Endodermal cell (in vitro differentiated cells): ENCODE measurements at regions not wholly inside any gene's neighbourhood (a gene's known extent, or its start where the extent isn't known, plus 50 kb on each side); places are given as distances from the start of the nearest gene placed in this dataset.

ENCODE experiments used
- DNase-seq: peaks from one replicate; pipeline ENCODE4 v3.0.0-alpha.2; 2017
- H3K27ac ChIP-seq: 2 replicates; pipeline ENCODE4 v1.5.1; 2013; ENCODE audit warnings: mild to moderate bottlenecking, low read depth, low read length, moderate library complexity
- H3K27me3 ChIP-seq: 2 replicates; pipeline ENCODE4 v1.6.1; 2013; ENCODE audit warnings: mild to moderate bottlenecking, low read length, moderate library complexity; ENCODE audit not compliant: insufficient read depth, control insufficient read depth, poor library complexity, severe bottlenecking
- H3K36me3 ChIP-seq: 2 replicates; pipeline ENCODE4 v1.7.0; 2013; ENCODE audit warnings: mild to moderate bottlenecking, low read length, moderate library complexity; ENCODE audit not compliant: control insufficient read depth, insufficient read depth
- H3K4me1 ChIP-seq: one replicate; pipeline ENCODE4 v1.7.0; 2013; ENCODE audit warnings: low read length; ENCODE audit not compliant: control insufficient read depth, insufficient read depth
- H3K4me3 ChIP-seq: 2 replicates; pipeline ENCODE4 v1.5.1; 2013; ENCODE audit warnings: mild to moderate bottlenecking, low read length, moderate library complexity
- H3K9ac ChIP-seq: 2 replicates; pipeline ENCODE4 v1.6.1; 2013; ENCODE audit warnings: mild to moderate bottlenecking, low read length, moderate library complexity; ENCODE audit not compliant: poor library complexity, severe bottlenecking; ENCODE audit errors: extremely low read depth
- H3K9me3 ChIP-seq: 2 replicates; pipeline ENCODE4 v1.6.1; 2013; ENCODE audit warnings: mild to moderate bottlenecking, low read length, moderate library complexity; ENCODE audit not compliant: control insufficient read depth
- H3K27ac Mint-ChIP-seq: 2 replicates; pipeline ENCODE4 v1.8.0; 2020; ENCODE audit warnings: mixed read lengths
- H3K27me3 Mint-ChIP-seq: 2 replicates; pipeline ENCODE4 v1.8.0; 2021; ENCODE audit warnings: mild to moderate bottlenecking, mixed read lengths; ENCODE audit not compliant: insufficient read depth
- H3K36me3 Mint-ChIP-seq: 2 replicates; pipeline ENCODE4 v1.8.0; 2020; ENCODE audit warnings: low read depth, mixed read lengths
- H3K4me1 Mint-ChIP-seq: 2 replicates; pipeline ENCODE4 v1.8.0; 2020; ENCODE audit warnings: mixed read lengths
- H3K4me3 Mint-ChIP-seq: 2 replicates; pipeline ENCODE4 v1.8.0; 2020; ENCODE audit warnings: mild to moderate bottlenecking, moderate library complexity, mixed read lengths
- H3K9me3 Mint-ChIP-seq: 2 replicates; pipeline ENCODE4 v1.8.0; 2020; ENCODE audit warnings: mild to moderate bottlenecking, mixed read lengths
- WGBS, 2 experiments: methylation state at CpG; one replicate each; pipeline versions ENCODE4 v1.1.5 to v1.1.7; 2013; ENCODE audit warnings: missing lambda C conversion rate in 2 of 2, mixed read lengths in 1 of 2; ENCODE audit not compliant: insufficient coverage in 1 of 2, insufficient read length in 1 of 2; 5-methylcytosine and 5-hydroxymethylcytosine counted together
- TF ChIP-seq, protein P1 (sequence below): fragments of 200-600 bp; sonication (generic); conservative IDR thresholded peaks from 2 replicates; pipeline ENCODE4 v1.5.0; 2021; ENCODE audit warnings: antibody characterized with exemption, mild to moderate bottlenecking

DNA sequence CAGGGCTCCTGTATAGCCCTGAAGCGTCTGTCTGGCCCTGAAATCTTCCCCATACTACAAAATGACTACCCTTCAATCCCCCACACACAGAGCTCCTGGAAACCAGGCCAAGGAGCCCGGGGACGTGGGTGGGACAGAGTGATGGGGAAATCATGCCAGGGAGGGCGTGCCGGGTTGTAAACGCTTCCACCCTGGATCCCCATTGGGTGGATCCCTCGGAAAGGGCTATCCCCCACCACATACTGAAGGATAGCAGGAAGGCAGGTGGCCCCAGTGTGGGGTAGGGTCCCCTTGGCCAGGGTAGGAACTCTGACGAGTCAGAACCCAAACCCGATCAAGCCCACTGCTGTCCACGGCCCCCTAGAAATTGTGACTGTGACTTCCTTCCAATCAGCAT is 91.7 kb downstream of the INHBB start:
- H3K27ac ChIP-seq: no peak overlapping the region
- Mint-ChIP-seq H3K36me3 (no peaks in the 10 kb centered on the region), H3K27me3 (peaks cover 53% of the 10 kb centered on the region), H3K4me1 (peaks cover 2% of the 10 kb centered on the region), H3K9me3 (no peaks in the 10 kb centered on the region), H3K27ac (no peak overlapping the region), H3K4me3 (no peak overlapping the region)
- H3K9me3 ChIP-seq: no peaks in the 10 kb centered on the region
- H3K36me3 ChIP-seq: no peaks in the 10 kb centered on the region
- H3K4me3 ChIP-seq: no peak overlapping the region
- H3K9ac ChIP-seq: no peak overlapping the region
- TF ChIP-seq, protein P1, sequence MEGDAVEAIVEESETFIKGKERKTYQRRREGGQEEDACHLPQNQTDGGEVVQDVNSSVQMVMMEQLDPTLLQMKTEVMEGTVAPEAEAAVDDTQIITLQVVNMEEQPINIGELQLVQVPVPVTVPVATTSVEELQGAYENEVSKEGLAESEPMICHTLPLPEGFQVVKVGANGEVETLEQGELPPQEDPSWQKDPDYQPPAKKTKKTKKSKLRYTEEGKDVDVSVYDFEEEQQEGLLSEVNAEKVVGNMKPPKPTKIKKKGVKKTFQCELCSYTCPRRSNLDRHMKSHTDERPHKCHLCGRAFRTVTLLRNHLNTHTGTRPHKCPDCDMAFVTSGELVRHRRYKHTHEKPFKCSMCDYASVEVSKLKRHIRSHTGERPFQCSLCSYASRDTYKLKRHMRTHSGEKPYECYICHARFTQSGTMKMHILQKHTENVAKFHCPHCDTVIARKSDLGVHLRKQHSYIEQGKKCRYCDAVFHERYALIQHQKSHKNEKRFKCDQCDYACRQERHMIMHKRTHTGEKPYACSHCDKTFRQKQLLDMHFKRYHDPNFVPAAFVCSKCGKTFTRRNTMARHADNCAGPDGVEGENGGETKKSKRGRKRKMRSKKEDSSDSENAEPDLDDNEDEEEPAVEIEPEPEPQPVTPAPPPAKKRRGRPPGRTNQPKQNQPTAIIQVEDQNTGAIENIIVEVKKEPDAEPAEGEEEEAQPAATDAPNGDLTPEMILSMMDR: no peak
- whole genome bisulfite sequencing, 2 experiments: 90 to 100% methylated on average over 3 to 10 of the region's 10 CpGs
- peaks cover 69% of the 10 kb centered on the region for H3K27me3 ChIP-seq
- peaks cover 3% of the 10 kb centered on the region for H3K4me1 ChIP-seq
- DNase-seq: peak; percentile 39

DNA sequence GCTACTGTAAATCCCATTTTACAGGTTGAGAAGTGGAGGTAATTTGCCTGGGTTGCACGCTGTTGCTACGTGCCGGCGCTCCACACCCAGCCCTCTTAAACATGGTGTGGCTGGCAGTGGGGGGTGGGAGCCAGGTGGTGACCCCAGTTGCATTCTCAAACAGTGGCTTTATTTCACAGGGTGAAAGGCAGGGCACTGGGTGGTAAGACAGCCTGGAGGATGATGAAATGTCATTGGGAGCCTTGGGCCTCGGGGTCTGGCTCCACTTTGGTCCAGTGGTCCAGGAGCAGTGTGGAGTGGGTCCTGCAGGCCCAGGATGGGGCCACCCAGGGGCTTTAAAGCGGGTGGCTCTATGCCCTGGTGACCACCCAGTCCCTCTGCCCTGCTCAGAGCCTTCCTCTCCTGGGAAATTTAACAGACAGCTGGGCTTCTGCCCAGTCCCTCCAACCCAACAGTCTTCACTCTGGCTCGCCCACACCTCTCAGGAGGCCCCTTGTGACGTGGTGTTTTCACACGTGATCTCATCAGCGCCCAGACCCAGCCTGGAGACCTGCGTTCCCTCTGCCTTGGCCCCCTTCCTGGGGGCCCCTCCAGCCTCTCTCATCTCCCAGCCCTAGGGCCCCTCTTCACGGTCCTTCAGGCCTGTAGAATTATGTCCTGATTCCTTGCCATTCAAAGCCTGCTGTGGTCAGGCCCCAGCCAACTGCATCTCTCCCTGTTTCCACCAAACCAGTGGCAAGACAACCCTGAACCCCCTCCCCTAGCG is 92.5 kb downstream of the INHBB start:
- H3K27me3 ChIP-seq: peaks cover 78% of the 10 kb centered on the region

DNA sequence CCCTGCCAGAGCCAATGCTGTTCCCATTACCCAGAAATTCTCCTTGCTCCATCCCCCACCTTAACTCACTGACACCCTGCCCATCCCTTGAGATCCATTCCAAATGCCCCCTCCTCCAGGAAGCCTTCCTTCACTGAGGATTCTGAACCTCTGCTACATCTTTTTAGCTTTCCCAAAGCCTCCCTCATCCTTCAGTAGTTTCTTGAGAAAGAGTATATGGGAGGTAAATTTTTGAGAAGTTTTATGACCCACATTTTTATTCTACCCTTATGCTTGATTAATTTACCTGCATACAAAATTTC is 93.1 kb downstream of the INHBB start:
- DNase-seq: no peak
- no peaks in the 10 kb centered on the region for H3K36me3 Mint-ChIP-seq
- TF ChIP-seq, protein P1: no peak
- no peak overlapping the region for H3K27ac ChIP-seq
- H3K4me3 Mint-ChIP-seq: no peak overlapping the region
- no peaks in the 10 kb centered on the region for H3K36me3 ChIP-seq
- peaks cover 54% of the 10 kb centered on the region for H3K27me3 Mint-ChIP-seq
- no peak overlapping the region for H3K9ac ChIP-seq
- no peak overlapping the region for H3K27ac Mint-ChIP-seq
- peaks cover 3% of the 10 kb centered on the region for H3K4me1 ChIP-seq
- no peaks in the 10 kb centered on the region for H3K9me3 Mint-ChIP-seq
- H3K4me1 Mint-ChIP-seq: peaks cover 7% of the 10 kb centered on the region
- H3K4me3 ChIP-seq: no peak overlapping the region
- H3K27me3 ChIP-seq: peaks cover 82% of the 10 kb centered on the region
- H3K9me3 ChIP-seq: no peaks in the 10 kb centered on the region

More for the DNA sequence above, 92.5 kb downstream of the INHBB start:
- no peak overlapping the region for H3K4me3 Mint-ChIP-seq
- Histone ChIP-seq H3K36me3 (no peaks in the 10 kb centered on the region), H3K9me3 (no peaks in the 10 kb centered on the region), H3K27ac (no peak overlapping the region), H3K4me3 (no peak overlapping the region), H3K4me1 (peaks cover 3% of the 10 kb centered on the region), H3K9ac (no peak overlapping the region)
- 80 to 91% methylated on average over 8 to 13 of the region's 13 CpGs for WGBS, 2 experiments
- peaks cover 52% of the 10 kb centered on the region for H3K27me3 Mint-ChIP-seq
- no peaks in the 10 kb centered on the region for H3K36me3 Mint-ChIP-seq
- TF ChIP-seq, protein P1: no peak
- H3K27ac Mint-ChIP-seq: no peak overlapping the region
- no peaks in the 10 kb centered on the region for H3K9me3 Mint-ChIP-seq
- no peak for DNase-seq
- H3K4me1 Mint-ChIP-seq: peaks cover 6% of the 10 kb centered on the region
